OCI-LY3 (cell line): ENCODE measurements at regions not wholly inside any gene's neighbourhood (a gene's known extent, or its start where the extent isn't known, plus 50 kb on each side); places are given as distances from the start of the nearest gene placed in this dataset.

ENCODE experiments used
- H2AFZ ChIP-seq: fragments of 200-600, 300-600 bp; shearing (Covaris generic); 2 replicates; pipeline ENCODE4 v1.6.0; 2014; ENCODE audit warnings: antibody characterized with exemption, low read depth, low read length
- H3K27ac ChIP-seq: fragments of 200-600, 300-600 bp; sonication (generic); 2 replicates; pipeline ENCODE4 v1.5.1; 2014; ENCODE audit warnings: mild to moderate bottlenecking, low read length, moderate library complexity, mixed read lengths
- H3K27me3 ChIP-seq: fragments of 200-600, 300-600 bp; sonication (generic); 2 replicates; pipeline ENCODE4 v1.6.1; 2014; ENCODE audit warnings: low read depth, low read length, mixed read lengths
- H3K36me3 ChIP-seq: fragments of 200-600, 300-600 bp; sonication (generic); replicated peaks from 2 replicates; pipeline ENCODE3; 2014; ENCODE audit warnings: low read depth, low read length, mixed read lengths
- H3K4me1 ChIP-seq: fragments of 300-600, 200-600 bp; sonication (generic); 2 replicates; pipeline ENCODE4 v1.6.1; 2014; ENCODE audit warnings: low read length, mixed read lengths
- H3K4me2 ChIP-seq: fragments of 200-600, 300-600 bp; sonication (generic); 2 replicates; pipeline ENCODE4 v1.6.1; 2014; ENCODE audit warnings: low read length, mixed read lengths
- H3K4me3 ChIP-seq: fragments of 300-600, 200-600 bp; sonication (generic); 2 replicates; pipeline ENCODE4 v1.5.1; 2014; ENCODE audit warnings: antibody characterized with exemption, mild to moderate bottlenecking, low read length, moderate library complexity
- H3K79me2 ChIP-seq: fragments of 300-600, 200-600 bp; shearing (Covaris generic); 2 replicates; pipeline ENCODE4 v1.6.1; 2014; ENCODE audit warnings: mild to moderate bottlenecking, low read length, mixed read lengths
- H3K9ac ChIP-seq: fragments of 300-600, 200-600 bp; shearing (Covaris generic); 2 replicates; pipeline ENCODE4 v1.6.0; 2014; ENCODE audit warnings: mild to moderate bottlenecking, low read length, moderate library complexity
- H3K9me3 ChIP-seq: fragments of 200-600, 300-600 bp; shearing (Covaris generic); 2 replicates; pipeline ENCODE4 v1.6.1; 2014; ENCODE audit warnings: low read length, mixed read lengths; ENCODE audit not compliant: insufficient read depth
- H4K20me1 ChIP-seq: fragments of 200-600, 300-600 bp; sonication (generic); 2 replicates; pipeline ENCODE4 v1.6.1; 2016; ENCODE audit warnings: low read length, mixed read lengths; ENCODE audit not compliant: insufficient read depth
- EZH2phosphoT487 ChIP-seq: fragments of 200-600 bp; shearing (Covaris generic); IDR thresholded peaks from 2 replicates; pipeline ENCODE4 v1.6.1; 2018; ENCODE audit warnings: antibody characterized with exemption, mixed run types, low read depth
- TF ChIP-seq, protein P1 (sequence below): fragments of 200-600, 300-600 bp; sonication (generic); IDR thresholded peaks from 2 replicates; pipeline ENCODE4 v1.5.1; 2014; ENCODE audit warnings: antibody characterized with exemption, low read length, low read depth

GRCh38 chr10:61064356-61064755 is 120.4 kb upstream of the RHOBTB1 start:
- Histone ChIP-seq H4K20me1 (no peaks in the 10 kb centered on the region), H3K4me2 (no peak overlapping the region), H3K9ac (no peak overlapping the region), H2AFZ (no peak overlapping the region), H3K27ac (no peak overlapping the region), H3K27me3 (no peaks in the 10 kb centered on the region), H3K9me3 (no peaks in the 10 kb centered on the region), H3K79me2 (no peaks in the 10 kb centered on the region), H3K4me3 (no peak overlapping the region), H3K4me1 (no peaks in the 10 kb centered on the region), H3K36me3 (no peaks in the 10 kb centered on the region)
- TF ChIP-seq, protein P1, sequence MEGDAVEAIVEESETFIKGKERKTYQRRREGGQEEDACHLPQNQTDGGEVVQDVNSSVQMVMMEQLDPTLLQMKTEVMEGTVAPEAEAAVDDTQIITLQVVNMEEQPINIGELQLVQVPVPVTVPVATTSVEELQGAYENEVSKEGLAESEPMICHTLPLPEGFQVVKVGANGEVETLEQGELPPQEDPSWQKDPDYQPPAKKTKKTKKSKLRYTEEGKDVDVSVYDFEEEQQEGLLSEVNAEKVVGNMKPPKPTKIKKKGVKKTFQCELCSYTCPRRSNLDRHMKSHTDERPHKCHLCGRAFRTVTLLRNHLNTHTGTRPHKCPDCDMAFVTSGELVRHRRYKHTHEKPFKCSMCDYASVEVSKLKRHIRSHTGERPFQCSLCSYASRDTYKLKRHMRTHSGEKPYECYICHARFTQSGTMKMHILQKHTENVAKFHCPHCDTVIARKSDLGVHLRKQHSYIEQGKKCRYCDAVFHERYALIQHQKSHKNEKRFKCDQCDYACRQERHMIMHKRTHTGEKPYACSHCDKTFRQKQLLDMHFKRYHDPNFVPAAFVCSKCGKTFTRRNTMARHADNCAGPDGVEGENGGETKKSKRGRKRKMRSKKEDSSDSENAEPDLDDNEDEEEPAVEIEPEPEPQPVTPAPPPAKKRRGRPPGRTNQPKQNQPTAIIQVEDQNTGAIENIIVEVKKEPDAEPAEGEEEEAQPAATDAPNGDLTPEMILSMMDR = no peak
- no peak for TF ChIP-seq EZH2phosphoT487

DNA sequence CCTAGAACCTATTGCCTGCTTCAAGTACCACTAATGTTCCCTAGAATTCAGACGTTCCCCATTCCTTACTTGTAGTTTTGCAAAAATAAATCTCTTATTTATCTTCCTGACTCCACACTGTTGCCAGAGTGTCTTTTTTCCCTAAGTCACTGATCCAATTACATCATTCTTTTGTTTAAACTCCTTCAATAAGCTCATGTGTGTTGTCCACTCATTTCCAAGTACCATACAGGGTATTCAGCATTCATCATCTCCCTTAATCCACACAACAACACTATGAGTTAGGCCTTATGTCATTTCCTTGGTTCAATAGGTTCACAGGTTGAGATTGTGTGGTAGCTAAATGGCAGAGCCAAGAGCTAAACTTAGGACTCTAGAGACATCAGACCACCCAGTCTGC is 119.9 kb upstream of the RHOBTB1 start:
- TF ChIP-seq EZH2phosphoT487 = no peak
- TF ChIP-seq, protein P1 = no peak
- Histone ChIP-seq H3K9ac (no peak overlapping the region), H4K20me1 (no peaks in the 10 kb centered on the region), H3K4me3 (no peak overlapping the region), H2AFZ (no peak overlapping the region), H3K9me3 (no peaks in the 10 kb centered on the region), H3K4me2 (no peak overlapping the region), H3K4me1 (no peaks in the 10 kb centered on the region), H3K79me2 (no peaks in the 10 kb centered on the region), H3K27me3 (no peaks in the 10 kb centered on the region), H3K27ac (no peak overlapping the region), H3K36me3 (no peaks in the 10 kb centered on the region)

DNA sequence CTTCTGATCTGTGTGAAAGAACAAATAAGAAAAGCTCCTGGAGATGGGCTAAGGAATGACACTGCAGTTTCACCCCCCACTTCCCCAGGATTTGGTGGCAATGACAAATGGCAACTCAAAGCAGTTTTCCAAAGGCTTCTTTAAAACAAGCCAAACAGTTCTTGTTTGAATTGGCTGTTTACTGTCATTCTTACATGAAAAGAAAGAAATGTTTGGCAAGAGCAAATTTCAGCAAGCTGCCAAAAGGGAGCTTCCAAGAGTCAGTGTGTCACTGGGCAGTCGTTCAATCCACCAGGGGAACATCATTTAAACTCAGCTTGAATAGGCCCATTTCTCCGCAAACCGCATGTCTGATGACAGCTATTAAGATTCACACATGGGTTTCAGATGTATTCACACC is 119.0 kb upstream of the RHOBTB1 start:
- H3K79me2 ChIP-seq = no peaks in the 10 kb centered on the region
- no peak overlapping the region for H2AFZ ChIP-seq
- H3K27ac ChIP-seq = no peak overlapping the region
- H4K20me1 ChIP-seq = no peaks in the 10 kb centered on the region
- no peaks in the 10 kb centered on the region for H3K9me3 ChIP-seq
- no peak overlapping the region for H3K9ac ChIP-seq
- H3K4me1 ChIP-seq = no peaks in the 10 kb centered on the region
- H3K27me3 ChIP-seq = no peaks in the 10 kb centered on the region
- no peak overlapping the region for H3K4me2 ChIP-seq
- H3K4me3 ChIP-seq = no peak overlapping the region
- no peaks in the 10 kb centered on the region for H3K36me3 ChIP-seq
- TF ChIP-seq, protein P1 = no peak
- no peak for TF ChIP-seq EZH2phosphoT487

- Histone ChIP-seq H3K4me2 (no peak overlapping the region), H3K36me3 (no peaks in the 10 kb centered on the region)
- TF ChIP-seq, protein P1 = no peak
- no peak for TF ChIP-seq EZH2phosphoT487
Measured at GRCh38 chr10:61061923-61062504, 118.0 kb upstream of the RHOBTB1 start.

More at GRCh38 chr10:61061923-61062504, 118.0 kb upstream of the RHOBTB1 start:
- Histone ChIP-seq H3K79me2 (no peaks in the 10 kb centered on the region), H2AFZ (no peak overlapping the region), H3K9ac (no peak overlapping the region), H3K27me3 (no peaks in the 10 kb centered on the region), H3K4me3 (no peak overlapping the region), H3K27ac (no peak overlapping the region), H4K20me1 (no peaks in the 10 kb centered on the region), H3K9me3 (no peaks in the 10 kb centered on the region), H3K4me1 (no peaks in the 10 kb centered on the region)
